ENCODE measurements at regions not wholly inside any gene's neighbourhood (a gene's known extent, or its start where the extent isn't known, plus 50 kb on each side); places are given as distances from the start of the nearest gene placed in this dataset.
A peak's percentile ranks its signal among the peaks of the same experiment; 100 is the strongest.

GRCh38 chr13:64057372-64058020 lies 2641.8 kb upstream of the PCDH20 start:
- no peaks in the 10 kb centered on the region for H3K4me1 ChIP-seq (ENCODE audit: low read depth)
- no peaks in the 10 kb centered on the region for H3K36me3 ChIP-seq
- H3K27me3 ChIP-seq: no peaks in the 10 kb centered on the region
- H3K27ac ChIP-seq: no peak overlapping the region
- DNase-seq (ENCODE audit: low read depth in 1 of 2, low spot score in 1 of 2): no peak
- no peak for TF ChIP-seq CTCF (IDR thresholded peaks at IDR 0.05; ENCODE audit: low read depth, low read length)
- no peak overlapping the region for H3K4me3 ChIP-seq
- no peaks in the 10 kb centered on the region for H3K9me3 ChIP-seq (ENCODE audit: low read depth)

GRCh38 chr13:64054321-64054720 lies 2638.7 kb upstream of the PCDH20 start:
- H3K4me1 ChIP-seq (ENCODE audit: low read depth): no peaks in the 10 kb centered on the region

GRCh38 chr13:64052521-64052920 lies 2636.9 kb upstream of the PCDH20 start:
- Histone ChIP-seq H3K27ac (no peak overlapping the region), H3K27me3 (no peaks in the 10 kb centered on the region), H3K4me3 (no peak overlapping the region), H3K9me3 (ENCODE audit: low read depth) (no peaks in the 10 kb centered on the region), H3K36me3 (no peaks in the 10 kb centered on the region), H3K4me1 (ENCODE audit: low read depth) (no peaks in the 10 kb centered on the region)
- no peak for TF ChIP-seq CTCF (IDR thresholded peaks at IDR 0.05; ENCODE audit: low read depth, low read length)
- no peak for DNase-seq (ENCODE audit: low read depth in 1 of 2, low spot score in 1 of 2)

More at GRCh38 chr13:64054321-64054720, 2638.7 kb upstream of the PCDH20 start:
- no peak for TF ChIP-seq CTCF (IDR thresholded peaks at IDR 0.05; ENCODE audit: low read depth, low read length)
- Histone ChIP-seq H3K27ac (no peak overlapping the region), H3K9me3 (ENCODE audit: low read depth) (no peaks in the 10 kb centered on the region), H3K36me3 (no peaks in the 10 kb centered on the region), H3K27me3 (no peaks in the 10 kb centered on the region), H3K4me3 (no peak overlapping the region)
- no peak for DNase-seq (ENCODE audit: low read depth in 1 of 2, low spot score in 1 of 2)

- Histone ChIP-seq H3K27me3 (no peaks in the 10 kb centered on the region), H3K4me3 (no peak overlapping the region), H3K4me1 (ENCODE audit: low read depth) (no peaks in the 10 kb centered on the region), H3K27ac (no peak overlapping the region), H3K36me3 (no peaks in the 10 kb centered on the region), H3K9me3 (ENCODE audit: low read depth) (no peaks in the 10 kb centered on the region)
- DNase-seq (ENCODE audit: low read depth in 1 of 2, low spot score in 1 of 2): no peak
- TF ChIP-seq CTCF (IDR thresholded peaks at IDR 0.05; ENCODE audit: low read depth, low read length): no peak
Measured at GRCh38 chr13:64051278-64051677, 2635.6 kb upstream of the PCDH20 start.

GRCh38 chr13:64041296-64041695 lies 2625.6 kb upstream of the PCDH20 start:
- no peak for TF ChIP-seq CTCF (IDR thresholded peaks at IDR 0.05; ENCODE audit: low read depth, low read length)
- H3K36me3 ChIP-seq: no peaks in the 10 kb centered on the region
- no peaks in the 10 kb centered on the region for H3K4me1 ChIP-seq (ENCODE audit: low read depth)
- no peak overlapping the region for H3K27ac ChIP-seq
- peak in 1 of 2 donors; percentile 1 for DNase-seq (ENCODE audit: low read depth in 1 of 2, low spot score in 1 of 2)
- no peak overlapping the region for H3K4me3 ChIP-seq
- no peaks in the 10 kb centered on the region for H3K9me3 ChIP-seq (ENCODE audit: low read depth)
- H3K27me3 ChIP-seq: no peaks in the 10 kb centered on the region
